CD4-positive, alpha-beta T cell (primary cell): ENCODE measurements at regions not wholly inside any gene's neighbourhood (a gene's known extent, or its start where the extent isn't known, plus 50 kb on each side); places are given as distances from the start of the nearest gene placed in this dataset.

Source experiments
- ATAC-seq: fragments of 200-7000 bp; cut with Tn5 transposase; one replicate; pipeline ENCODE4 v1.10.0; 2022; ENCODE audit warnings: mild to moderate bottlenecking; ENCODE audit not compliant: poor library complexity
- CTCF ChIA-PET: fragments of 350-600 bp; sonication (Branson Sonifier 250); formaldehyde crosslinking; loops from one replicate; lab custom pipeline; 2021; ENCODE audit warnings: antibody characterized with exemption, inconsistent platforms; lab: Charles Lee
- POLR2A ChIA-PET: fragments of 350-600 bp; sonication (Branson Sonifier 250); formaldehyde crosslinking; loops from one replicate; lab custom pipeline; 2021; ENCODE audit warnings: antibody characterized with exemption, inconsistent platforms; lab: Charles Lee
- DNase-seq, 14 experiments: peaks; one replicate each; pipeline ENCODE4 v3.0.0-alpha.2; 2013 to 2020; ENCODE audit warnings: mixed read lengths in 2 of 14
- H3K27ac ChIP-seq, 2 donors: one replicate each; pipeline versions ENCODE4 v1.5.1 to v1.7.0; 2013; ENCODE audit warnings: low read length in 2 of 2, low read depth in 1 of 2, mild to moderate bottlenecking in 1 of 2
- H3K27me3 ChIP-seq, 2 experiments: 1 replicate in 1 of 2; 2 replicates in 1 of 2; pipeline versions ENCODE4 v1.6.1 to v1.7.0; 2013; ENCODE audit warnings: low read length in 2 of 2, control low read depth in 1 of 2, mild to moderate bottlenecking in 1 of 2, moderate library complexity in 1 of 2; ENCODE audit not compliant: insufficient read depth in 2 of 2, control insufficient read depth in 1 of 2
- H3K36me3 ChIP-seq: one replicate; pipeline ENCODE4 v1.6.1; 2013; ENCODE audit warnings: low read length, control low read depth; ENCODE audit not compliant: insufficient read depth
- H3K4me1 ChIP-seq: one replicate; pipeline ENCODE4 v1.6.1; 2013; ENCODE audit warnings: low read length, control low read depth; ENCODE audit not compliant: insufficient read depth
- H3K4me3 ChIP-seq: one replicate; pipeline ENCODE4 v1.5.1; 2013; ENCODE audit warnings: mild to moderate bottlenecking, low read length, moderate library complexity
- H3K9me3 ChIP-seq, 2 experiments: 1 replicate in 1 of 2; 2 replicates in 1 of 2; pipeline versions ENCODE4 v1.6.1 to v1.7.0; 2013; ENCODE audit warnings: low read length in 2 of 2, mild to moderate bottlenecking in 2 of 2, control low read depth in 1 of 2, moderate library complexity in 1 of 2; ENCODE audit not compliant: control insufficient read depth in 1 of 2, insufficient read depth in 1 of 2
- H3K27ac Mint-ChIP-seq: one replicate; pipeline ENCODE4 v1.8.0; 2020; ENCODE audit warnings: mixed read lengths
- H3K27me3 Mint-ChIP-seq: one replicate; pipeline ENCODE4 v1.8.0; 2021; ENCODE audit warnings: mixed read lengths
- H3K36me3 Mint-ChIP-seq: one replicate; pipeline ENCODE4 v1.8.0; 2021; ENCODE audit warnings: low read depth, mixed read lengths
- H3K4me1 Mint-ChIP-seq: one replicate; pipeline ENCODE4 v1.8.0; 2021; ENCODE audit warnings: low read depth, mixed read lengths
- H3K4me3 Mint-ChIP-seq: one replicate; pipeline ENCODE4 v1.8.0; 2020; ENCODE audit warnings: mild to moderate bottlenecking, mixed read lengths
- H3K9me3 Mint-ChIP-seq: one replicate; pipeline ENCODE4 v1.8.0; 2020; ENCODE audit warnings: mixed read lengths
- CTCF ChIP-seq: fragments of 200-600 bp; IDR thresholded peaks from one replicate; pipeline ENCODE4 v1.8.0; 2022; ENCODE audit warnings: antibody characterized with exemption, mild to moderate bottlenecking
- intact Hi-C, 2 experiments: fragments of 100-400 bp; cut with DNase I in 1 of 2; cut with micrococcal nuclease in 1 of 2; formaldehyde crosslinking; loops; one replicate each; pipeline versions ENCODE4 v1.15.1 to v1.9.0; 2023 to 2025; cut with DNase I, micrococcal nuclease

- CTCF ChIA-PET, result no interaction called here
- Histone ChIP-seq H3K4me1 (no peaks in the 10 kb centered on the region), H3K27me3 (no peaks in the 10 kb centered on the region), H3K27ac (no peak overlapping the region), H3K36me3 (no peaks in the 10 kb centered on the region), H3K4me3 (no peak overlapping the region), H3K9me3 (no peaks in the 10 kb centered on the region)
- DNase-seq, result no peak
- Mint-ChIP-seq H3K4me1 (no peaks in the 10 kb centered on the region), H3K27me3 (peaks cover 21% of the 10 kb centered on the region), H3K9me3 (no peaks in the 10 kb centered on the region), H3K36me3 (no peaks in the 10 kb centered on the region), H3K27ac (no peak overlapping the region), H3K4me3 (no peak overlapping the region)
- intact Hi-C loops, result no loop called here
- ATAC-seq, result no peak
- POLR2A ChIA-PET, result no interaction called here
- no peak for TF ChIP-seq CTCF
Observed at GRCh38 chr9:78470216-78470615, 173.3 kb downstream of the PSAT1 start.

GRCh38 chr9:78470741-78471140 is 173.8 kb downstream of the PSAT1 start:
- CTCF ChIA-PET, result no interaction called here
- intact Hi-C loops, result no loop called here
- H3K4me1 Mint-ChIP-seq, result no peaks in the 10 kb centered on the region
- Histone ChIP-seq H3K4me3 (no peak overlapping the region), H3K4me1 (no peaks in the 10 kb centered on the region), H3K9me3 (no peaks in the 10 kb centered on the region), H3K36me3 (no peaks in the 10 kb centered on the region), H3K27ac (no peak overlapping the region), H3K27me3 (no peaks in the 10 kb centered on the region)
- H3K36me3 Mint-ChIP-seq, result no peaks in the 10 kb centered on the region
- DNase-seq, result no peak
- TF ChIP-seq CTCF, result no peak
- no peak for ATAC-seq
- POLR2A ChIA-PET, result no interaction called here
- no peaks in the 10 kb centered on the region for H3K9me3 Mint-ChIP-seq
- H3K27ac Mint-ChIP-seq, result no peak overlapping the region
- peaks cover 21% of the 10 kb centered on the region for H3K27me3 Mint-ChIP-seq
- H3K4me3 Mint-ChIP-seq, result no peak overlapping the region

DNA sequence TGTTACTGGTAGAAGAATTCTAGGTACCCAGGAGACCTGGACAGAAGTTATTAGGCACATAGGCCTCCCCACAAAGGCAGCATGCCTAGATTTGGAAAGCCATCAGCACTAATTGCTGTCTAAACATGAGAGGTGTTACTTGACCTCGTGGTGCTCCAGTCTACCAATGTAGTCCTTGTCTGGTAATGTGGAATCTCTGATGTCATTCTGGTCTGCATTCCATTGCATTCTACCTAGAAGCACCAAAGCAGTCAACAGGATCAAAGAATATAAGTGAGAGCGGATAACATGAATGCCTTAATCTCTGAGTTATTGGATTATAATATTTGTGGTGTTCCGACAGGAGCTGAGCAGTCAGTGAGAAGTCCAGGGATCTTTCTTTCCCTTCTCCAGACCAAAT is 175.2 kb downstream of the PSAT1 start:
- H3K36me3 ChIP-seq, result no peaks in the 10 kb centered on the region
- CTCF ChIA-PET, result no interaction called here
- H3K9me3 Mint-ChIP-seq, result no peaks in the 10 kb centered on the region
- TF ChIP-seq CTCF, result no peak
- no peak overlapping the region for H3K27ac Mint-ChIP-seq
- no peaks in the 10 kb centered on the region for H3K27me3 ChIP-seq
- H3K4me3 Mint-ChIP-seq, result no peak overlapping the region
- no peak overlapping the region for H3K4me3 ChIP-seq
- ATAC-seq (no peak), DNase-seq (no peak)
- H3K9me3 ChIP-seq, result no peaks in the 10 kb centered on the region
- no peaks in the 10 kb centered on the region for H3K36me3 Mint-ChIP-seq
- H3K4me1 ChIP-seq, result no peaks in the 10 kb centered on the region
- peaks cover 16% of the 10 kb centered on the region for H3K27me3 Mint-ChIP-seq
- H3K27ac ChIP-seq, result no peak overlapping the region
- POLR2A ChIA-PET, result no interaction called here
- no peaks in the 10 kb centered on the region for H3K4me1 Mint-ChIP-seq
- intact Hi-C loops, result no loop called here
